SK-N-SH (cell line): ENCODE measurements at regions not wholly inside any gene's neighbourhood (a gene's known extent, or its start where the extent isn't known, plus 50 kb on each side); places are given as distances from the start of the nearest gene placed in this dataset.

Experiments used
- CTCF ChIP-seq: fragments of 200-600 bp; sonication (generic); IDR thresholded peaks from 2 replicates; pipeline ENCODE4 v1.6.1; 2017; ENCODE audit warnings: antibody characterized with exemption, mild to moderate bottlenecking, moderate library complexity
- EZH2phosphoT487 ChIP-seq: fragments of 200-600 bp; sonication (generic); IDR thresholded peaks from 2 replicates; pipeline ENCODE4 v1.6.1; 2017; ENCODE audit warnings: low read depth, mixed run types, mild to moderate bottlenecking, antibody characterized with exemption, moderate library complexity, borderline replicate concordance
- TF ChIP-seq, protein P1 (sequence below): IDR thresholded peaks from 2 replicates; pipeline ENCODE4 v1.4.0; 2012; ENCODE audit warnings: low read depth

- TF ChIP-seq, protein P1, sequence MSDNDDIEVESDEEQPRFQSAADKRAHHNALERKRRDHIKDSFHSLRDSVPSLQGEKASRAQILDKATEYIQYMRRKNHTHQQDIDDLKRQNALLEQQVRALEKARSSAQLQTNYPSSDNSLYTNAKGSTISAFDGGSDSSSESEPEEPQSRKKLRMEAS: no peak
- TF ChIP-seq CTCF (no peak), EZH2phosphoT487 (no peak)
Measured at GRCh38 chr6:140202964-140203515, 828.6 kb upstream of the CITED2 start.
